CD14-positive monocyte (primary cell): ENCODE measurements at regions not wholly inside any gene's neighbourhood (a gene's known extent, or its start where the extent isn't known, plus 50 kb on each side); places are given as distances from the start of the nearest gene placed in this dataset.

Experiments used
- DNase-seq, 3 donors: peaks; one replicate each; pipeline ENCODE4 v3.0.0-alpha.2; 2011 to 2022
- H2AFZ ChIP-seq: 2 replicates; pipeline ENCODE4 v1.6.0; 2012; ENCODE audit warnings: mild to moderate bottlenecking, low read depth, low read length, inconsistent platforms; ENCODE audit not compliant: insufficient read depth, poor library complexity, severe bottlenecking
- H3K27ac ChIP-seq, 2 donors: 1 replicate in 1 of 2; 2 replicates in 1 of 2; pipeline ENCODE4 v1.5.1; 2012 to 2013; ENCODE audit warnings: low read length in 2 of 2, control low read depth in 1 of 2, inconsistent platforms in 1 of 2, low read depth in 1 of 2, mild to moderate bottlenecking in 1 of 2
- H3K27me3 ChIP-seq, 2 donors: one replicate each; pipeline versions ENCODE4 v1.6.0 to v1.6.1; 2011 to 2013; ENCODE audit warnings: low read length in 2 of 2; ENCODE audit not compliant: control insufficient read depth in 2 of 2, insufficient read depth in 2 of 2
- H3K36me3 ChIP-seq, 2 donors: replicated peaks in 1 of 2; 1 replicate in 1 of 2; 2 replicates in 1 of 2; pipeline versions ENCODE4 v1.5.1 to v1.6.1; 2012 to 2013; ENCODE audit warnings: low read length in 2 of 2, control low read depth in 1 of 2, inconsistent platforms in 1 of 2, mild to moderate bottlenecking in 1 of 2; ENCODE audit not compliant: insufficient read depth in 2 of 2, control insufficient read depth in 1 of 2
- H3K4me1 ChIP-seq, 2 donors: 1 replicate in 1 of 2; 2 replicates in 1 of 2; pipeline versions ENCODE4 v1.5.1 to v1.6.1; 2012 to 2013; ENCODE audit warnings: low read length in 2 of 2, control low read depth in 1 of 2, inconsistent platforms in 1 of 2, mild to moderate bottlenecking in 1 of 2, moderate library complexity in 1 of 2; ENCODE audit not compliant: insufficient read depth in 2 of 2, control insufficient read depth in 1 of 2
- H3K4me2 ChIP-seq: replicated peaks from 2 replicates; pipeline ENCODE3; 2012; ENCODE audit warnings: low read length, moderate library complexity, mild to moderate bottlenecking; ENCODE audit not compliant: poor library complexity, severe bottlenecking; ENCODE audit errors: extremely low read depth
- H3K4me3 ChIP-seq, 3 experiments: fragments of 200-600 bp in 1 of 3; sonication (generic) in 1 of 3; replicated peaks in 1 of 3; 1 replicate in 2 of 3; 2 replicates in 1 of 3; pipeline ENCODE4 v1.5.1; 2011 to 2013; ENCODE audit warnings: low read length in 3 of 3, mild to moderate bottlenecking in 3 of 3, control low read depth in 2 of 3, low read depth in 2 of 3, inconsistent platforms in 1 of 3, moderate library complexity in 1 of 3
- H3K79me2 ChIP-seq: 2 replicates; pipeline ENCODE4 v1.6.0; 2012; ENCODE audit warnings: mild to moderate bottlenecking, control low read depth, inconsistent platforms, low read length, moderate library complexity; ENCODE audit not compliant: insufficient read depth
- H3K9ac ChIP-seq: 2 replicates; pipeline ENCODE4 v1.6.0; 2017; ENCODE audit warnings: low read length, mild to moderate bottlenecking; ENCODE audit not compliant: insufficient read depth, poor library complexity, severe bottlenecking
- H3K9me3 ChIP-seq, 2 donors: replicated peaks in 1 of 2; 1 replicate in 1 of 2; 2 replicates in 1 of 2; pipeline versions ENCODE4 v1.5.1 to v1.6.1; 2012 to 2013; ENCODE audit warnings: low read length in 2 of 2, control low read depth in 1 of 2; ENCODE audit not compliant: control insufficient read depth in 1 of 2, insufficient read depth in 1 of 2
- H4K20me1 ChIP-seq: 2 replicates; pipeline ENCODE4 v1.6.0; 2012; ENCODE audit warnings: mild to moderate bottlenecking, low read length, control low read depth, moderate library complexity; ENCODE audit not compliant: insufficient read depth
- H3K27ac Mint-ChIP-seq, 7 donors: one replicate each; pipeline ENCODE4 v1.8.0; 2020; ENCODE audit warnings: mild to moderate bottlenecking in 7 of 7, mixed read lengths in 7 of 7, moderate library complexity in 6 of 7, inconsistent platforms in 2 of 7
- H3K27me3 Mint-ChIP-seq, 3 donors: one replicate each; pipeline ENCODE4 v1.8.0; 2021 to 2022; ENCODE audit warnings: low read depth in 3 of 3, mild to moderate bottlenecking in 3 of 3, mixed read lengths in 3 of 3, moderate library complexity in 3 of 3, inconsistent platforms in 1 of 3
- H3K36me3 Mint-ChIP-seq, 2 donors: one replicate each; pipeline ENCODE4 v1.8.0; 2020; ENCODE audit warnings: mixed read lengths in 2 of 2, inconsistent platforms in 1 of 2, mild to moderate bottlenecking in 1 of 2
- H3K4me1 Mint-ChIP-seq: one replicate; pipeline ENCODE4 v1.8.0; 2020; ENCODE audit warnings: mild to moderate bottlenecking, mixed read lengths
- H3K4me3 Mint-ChIP-seq, 2 donors: one replicate each; pipeline ENCODE4 v1.8.0; 2020; ENCODE audit warnings: mild to moderate bottlenecking in 2 of 2, mixed read lengths in 2 of 2, moderate library complexity in 1 of 2
- H3K9me3 Mint-ChIP-seq, 7 donors: one replicate each; pipeline ENCODE4 v1.8.0; 2020 to 2022; ENCODE audit warnings: mixed read lengths in 7 of 7, mild to moderate bottlenecking in 6 of 7, moderate library complexity in 6 of 7, inconsistent platforms in 2 of 7
- WGBS: methylation state at CpG from one replicate; pipeline ENCODE4 v1.1.5; 2013; ENCODE audit warnings: missing lambda C conversion rate; ENCODE audit not compliant: insufficient coverage; 5-methylcytosine and 5-hydroxymethylcytosine counted together
- intact Hi-C, 2 donors: fragments of 100-400 bp; cut with micrococcal nuclease; formaldehyde crosslinking; loops; one replicate each; pipeline versions ENCODE4 v1.15.0 to v1.15.1; 2023
- TF ChIP-seq, protein P1 (sequence below): fragments of 200-600 bp; IDR thresholded peaks from one replicate; pipeline ENCODE4 v1.8.0; 2022; ENCODE audit warnings: antibody characterized with exemption, mild to moderate bottlenecking

DNA sequence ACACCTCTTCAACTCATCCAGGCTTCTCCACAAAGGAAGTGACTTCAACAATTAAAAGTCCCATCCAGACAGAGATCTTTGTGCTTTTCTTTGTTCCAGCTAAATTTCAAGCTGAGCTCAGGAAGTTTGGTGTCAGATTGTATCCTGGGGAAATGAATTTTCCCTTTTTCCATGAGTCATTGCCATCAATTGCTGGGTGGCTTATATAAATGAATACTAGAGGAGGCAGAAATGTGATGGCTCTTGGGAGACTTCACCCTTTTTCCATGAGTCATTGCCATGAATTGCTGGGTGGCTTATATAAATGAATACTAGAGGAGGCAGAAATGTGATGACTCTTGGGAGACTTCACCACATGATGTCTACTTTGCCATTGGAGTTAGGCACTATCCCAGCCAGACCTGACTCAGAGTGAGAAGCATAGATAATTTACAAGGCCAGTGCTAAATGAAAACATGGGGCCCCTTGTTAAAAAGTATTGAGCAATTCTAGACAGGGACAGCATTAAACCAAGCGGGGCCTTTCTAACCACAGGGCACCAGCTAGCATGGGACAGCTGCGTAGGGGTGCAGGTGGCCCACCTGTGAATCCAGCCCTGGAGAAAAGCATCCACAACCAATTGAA, 339.2 kb upstream of the PODXL start:
- TF ChIP-seq, protein P1, sequence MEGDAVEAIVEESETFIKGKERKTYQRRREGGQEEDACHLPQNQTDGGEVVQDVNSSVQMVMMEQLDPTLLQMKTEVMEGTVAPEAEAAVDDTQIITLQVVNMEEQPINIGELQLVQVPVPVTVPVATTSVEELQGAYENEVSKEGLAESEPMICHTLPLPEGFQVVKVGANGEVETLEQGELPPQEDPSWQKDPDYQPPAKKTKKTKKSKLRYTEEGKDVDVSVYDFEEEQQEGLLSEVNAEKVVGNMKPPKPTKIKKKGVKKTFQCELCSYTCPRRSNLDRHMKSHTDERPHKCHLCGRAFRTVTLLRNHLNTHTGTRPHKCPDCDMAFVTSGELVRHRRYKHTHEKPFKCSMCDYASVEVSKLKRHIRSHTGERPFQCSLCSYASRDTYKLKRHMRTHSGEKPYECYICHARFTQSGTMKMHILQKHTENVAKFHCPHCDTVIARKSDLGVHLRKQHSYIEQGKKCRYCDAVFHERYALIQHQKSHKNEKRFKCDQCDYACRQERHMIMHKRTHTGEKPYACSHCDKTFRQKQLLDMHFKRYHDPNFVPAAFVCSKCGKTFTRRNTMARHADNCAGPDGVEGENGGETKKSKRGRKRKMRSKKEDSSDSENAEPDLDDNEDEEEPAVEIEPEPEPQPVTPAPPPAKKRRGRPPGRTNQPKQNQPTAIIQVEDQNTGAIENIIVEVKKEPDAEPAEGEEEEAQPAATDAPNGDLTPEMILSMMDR = no peak
- no peak overlapping the region for H3K4me3 Mint-ChIP-seq
- H3K36me3 Mint-ChIP-seq = no peaks in the 10 kb centered on the region
- Histone ChIP-seq H3K27me3 (no peaks in the 10 kb centered on the region), H3K79me2 (no peaks in the 10 kb centered on the region), H3K9me3 (peaks cover 0 to under 1% of the 10 kb centered on the region in 2 donors), H4K20me1 (no peaks in the 10 kb centered on the region), H3K27ac (no peak overlapping the region), H3K4me1 (peaks cover 0 to 2% of the 10 kb centered on the region in 2 donors), H3K4me2 (no peak overlapping the region), H2AFZ (no peak overlapping the region), H3K36me3 (no peaks in the 10 kb centered on the region), H3K9ac (no peak overlapping the region), H3K4me3 (no peak overlapping the region)
- H3K27ac Mint-ChIP-seq = no peak overlapping the region
- DNase-seq = no peak
- intact Hi-C loops = no loop called here
- WGBS = 83% methylated on average over 1 of the region's 2 CpGs
- no peaks in the 10 kb centered on the region for H3K4me1 Mint-ChIP-seq
- peaks cover 1 to 3% (median 2%) of the 10 kb centered on the region in 3 donors for H3K27me3 Mint-ChIP-seq
- H3K9me3 Mint-ChIP-seq = peaks cover 0 to 4% (median 2%) of the 10 kb centered on the region in 7 donors

DNA sequence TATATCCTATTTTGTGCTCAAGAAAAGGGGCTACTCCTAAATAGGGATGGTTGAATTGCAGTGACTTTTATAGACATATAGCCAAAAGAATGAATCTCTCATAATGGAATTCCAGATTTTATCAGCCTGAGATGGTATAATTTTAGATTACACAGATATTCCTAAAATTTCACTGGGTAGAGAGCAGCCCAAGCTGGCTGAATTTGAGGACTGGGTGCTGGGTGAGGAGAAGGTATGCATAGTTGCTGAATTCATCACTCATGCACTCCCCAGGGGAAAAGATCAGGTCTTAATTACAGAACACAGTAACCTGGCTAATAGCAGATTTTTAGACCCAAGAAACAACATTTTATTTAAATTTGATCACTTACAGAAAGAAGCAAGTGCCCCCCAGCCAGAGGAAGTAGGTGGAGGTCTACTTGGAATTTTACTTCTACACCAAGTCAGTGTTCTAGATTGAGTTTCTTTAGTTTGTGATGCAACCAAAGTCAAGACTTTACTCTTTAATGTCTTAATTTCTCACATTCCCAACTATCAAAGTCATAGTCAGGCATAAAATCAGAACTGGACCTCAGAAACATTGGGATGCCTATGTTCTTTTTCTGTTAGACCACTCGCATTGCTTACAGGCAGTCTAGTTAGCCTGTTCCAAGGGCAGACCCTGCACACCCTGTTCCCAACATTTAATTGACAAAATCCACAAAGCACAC, 337.4 kb upstream of the PODXL start:
- Mint-ChIP-seq H3K27me3 (peaks cover 0 to 4% (median 2%) of the 10 kb centered on the region in 3 donors), H3K4me1 (peaks cover 5% of the 10 kb centered on the region), H3K9me3 (peaks cover 0 to 4% (median 0%) of the 10 kb centered on the region in 7 donors), H3K27ac (no peak overlapping the region), H3K4me3 (no peak overlapping the region), H3K36me3 (no peaks in the 10 kb centered on the region)
- Histone ChIP-seq H3K27me3 (no peaks in the 10 kb centered on the region), H3K79me2 (no peaks in the 10 kb centered on the region), H3K9ac (no peak overlapping the region), H3K4me1 (peaks cover 0 to 11% of the 10 kb centered on the region in 2 donors), H3K4me3 (no peak overlapping the region), H3K36me3 (no peaks in the 10 kb centered on the region), H4K20me1 (no peaks in the 10 kb centered on the region), H3K4me2 (no peak overlapping the region), H3K9me3 (no peaks in the 10 kb centered on the region), H3K27ac (no peak overlapping the region), H2AFZ (no peak overlapping the region)
- WGBS = 83% methylated on average over 1 of the region's 1 CpG
- DNase-seq = no peak
- intact Hi-C loops = no loop called here
- TF ChIP-seq, protein P1 = no peak
